ENCODE measurements at regions not wholly inside any gene's neighbourhood (a gene's known extent, or its start where the extent isn't known, plus 50 kb on each side); places are given as distances from the start of the nearest gene placed in this dataset.

DNA sequence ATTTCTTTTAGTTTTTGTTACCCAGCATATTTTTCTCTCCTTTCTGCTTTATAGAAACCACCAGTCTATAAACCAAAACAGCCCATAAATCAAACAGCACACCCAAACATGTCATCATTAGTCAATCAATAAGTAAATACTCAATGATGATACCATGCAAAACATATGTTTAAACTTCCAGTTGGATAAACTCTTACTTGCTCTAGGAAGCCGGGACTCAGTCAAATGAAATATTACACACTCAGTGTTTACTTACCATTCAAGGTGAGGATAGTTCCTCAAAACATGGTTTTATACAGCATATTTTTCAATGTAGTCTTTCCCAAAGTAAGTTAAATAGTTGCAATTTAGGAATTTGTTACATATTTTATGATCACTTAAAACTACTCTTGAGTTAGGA lies 343.6 kb upstream of the NXPH2 start:
- Histone ChIP-seq H3K27ac (ENCODE audit: extremely low read depth, low read depth, low read length) (no peak overlapping the region), H3K4me3 (ENCODE audit: low read depth, low read length) (no peak overlapping the region), H3K9me3 (ENCODE audit: control insufficient read depth, insufficient read depth, low read depth, low read length) (no peaks in the 10 kb centered on the region; the same call in 1 of the 2 replicates), H3K36me3 (ENCODE audit: control insufficient read depth in 2 of 2, insufficient read depth in 1 of 2, low read length in 2 of 2) (no peaks in the 10 kb centered on the region), H3K4me1 (ENCODE audit: control insufficient read depth, insufficient read depth, low read length) (no peaks in the 10 kb centered on the region)
- TF ChIP-seq ZNF843 (tag by site-specific recombination; IDR thresholded peaks at IDR 0.05) (no peak), ZNF133 (tag by site-specific recombination; IDR thresholded peaks at IDR 0.05) (no peak)
- ChIA-PET POLR2A (no interaction called here), CTCF (no interaction called here)

DNA sequence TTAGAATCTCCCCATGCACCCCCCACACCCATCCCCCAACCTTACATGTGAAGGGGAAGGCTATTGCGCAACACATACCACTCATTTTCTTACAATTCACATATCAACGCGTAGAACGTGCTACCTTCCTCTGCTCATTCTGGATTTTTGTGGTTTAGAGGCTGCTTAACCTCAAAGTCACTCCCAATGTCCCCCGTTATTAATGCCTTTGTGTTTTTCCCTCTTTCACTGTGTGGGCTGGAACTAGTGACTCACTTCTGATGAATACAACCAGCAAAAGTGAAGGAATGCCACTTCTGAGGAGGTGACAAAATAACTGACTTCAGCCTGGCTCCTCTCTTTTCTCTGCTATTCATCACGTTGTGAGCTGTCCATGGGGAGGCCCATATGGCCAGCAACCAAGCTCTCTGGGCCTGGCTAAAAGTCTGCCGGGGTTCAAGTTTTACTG lies 342.5 kb upstream of the NXPH2 start:
- H3K9me3 ChIP-seq (ENCODE audit: control insufficient read depth, insufficient read depth, low read depth, low read length), result no peaks in the 10 kb centered on the region
- no peaks in the 10 kb centered on the region for H3K36me3 ChIP-seq (ENCODE audit: control insufficient read depth in 2 of 2, insufficient read depth in 1 of 2, low read length in 2 of 2)
- H3K4me3 ChIP-seq (ENCODE audit: low read depth, low read length), result no peak overlapping the region
- no peaks in the 10 kb centered on the region for H3K4me1 ChIP-seq (ENCODE audit: control insufficient read depth, insufficient read depth, low read length)
- TF ChIP-seq ZNF24 (tag by site-specific recombination; IDR thresholded peaks at IDR 0.05), result no peak
- no peak for TF ChIP-seq ZNF280C (tag by site-specific recombination; IDR thresholded peaks at IDR 0.05)
- TF ChIP-seq ZNF623 (tag by site-specific recombination; IDR thresholded peaks at IDR 0.05), result no peak
- no peak for TF ChIP-seq KLF8 (tag by site-specific recombination; IDR thresholded peaks at IDR 0.05)
- TF ChIP-seq KLF17 (tag by site-specific recombination; IDR thresholded peaks at IDR 0.05), result no peak
- no peak for TF ChIP-seq ZNF560 (tag by site-specific recombination; IDR thresholded peaks at IDR 0.05; ENCODE audit: borderline replicate concordance)
- TF ChIP-seq ZEB2 (tag by site-specific recombination; IDR thresholded peaks at IDR 0.05), result no peak
- no peak for TF ChIP-seq GLI2 (tag by site-specific recombination; IDR thresholded peaks at IDR 0.05; ENCODE audit: borderline replicate concordance, low read depth)
- no peak overlapping the region for H3K27ac ChIP-seq (ENCODE audit: extremely low read depth, low read depth, low read length)
- CTCF ChIA-PET, result no interaction called here
- POLR2A ChIA-PET, result no interaction called here

GRCh38 chr2:139099721-139100120 lies 319.5 kb upstream of the NXPH2 start:
- no peaks in the 10 kb centered on the region for H3K9me3 ChIP-seq (ENCODE audit: control insufficient read depth, insufficient read depth, low read depth, low read length)
- no peak overlapping the region for H3K4me3 ChIP-seq (ENCODE audit: low read depth, low read length)
- no peaks in the 10 kb centered on the region for H3K4me1 ChIP-seq (ENCODE audit: control insufficient read depth, insufficient read depth, low read length)
- H3K27ac ChIP-seq (ENCODE audit: extremely low read depth, low read depth, low read length), result no peak overlapping the region
- ChIA-PET CTCF (interaction anchor here (0.7 to 0.8 kb wide), 2 partner anchors 10 to 980 kb away, joined by 3 to 4 read pairs; no protein-coding TSS in a partner anchor), POLR2A (no interaction called here)
- no peaks in the 10 kb centered on the region for H3K36me3 ChIP-seq (ENCODE audit: control insufficient read depth in 2 of 2, insufficient read depth in 1 of 2, low read length in 2 of 2)
- TF ChIP-seq ZSCAN18 (tag by site-specific recombination; IDR thresholded peaks at IDR 0.05), result no peak
- no peak for TF ChIP-seq ZSCAN16 (tag by site-specific recombination; IDR thresholded peaks at IDR 0.05)
- no peak for TF ChIP-seq BCL11A (tag by site-specific recombination; IDR thresholded peaks at IDR 0.05; ENCODE audit: low read depth)
- no peak for TF ChIP-seq ZNF791 (tag by site-specific recombination; IDR thresholded peaks at IDR 0.05)
- no peak for TF ChIP-seq ZBTB17 (tag by site-specific recombination; IDR thresholded peaks at IDR 0.05)
- TF ChIP-seq ZFP41 (tag by site-specific recombination; IDR thresholded peaks at IDR 0.05; ENCODE audit: borderline replicate concordance), result no peak
- no peak for TF ChIP-seq ZNF513 (tag by site-specific recombination; IDR thresholded peaks at IDR 0.05)
- no peak for TF ChIP-seq ZBTB1 (tag by site-specific recombination; IDR thresholded peaks at IDR 0.05)
- TF ChIP-seq HOXA7 (CRISPR knock-in tag; IDR thresholded peaks at IDR 0.05; ENCODE audit: borderline replicate concordance), result no peak
- TF ChIP-seq, protein P1, sequence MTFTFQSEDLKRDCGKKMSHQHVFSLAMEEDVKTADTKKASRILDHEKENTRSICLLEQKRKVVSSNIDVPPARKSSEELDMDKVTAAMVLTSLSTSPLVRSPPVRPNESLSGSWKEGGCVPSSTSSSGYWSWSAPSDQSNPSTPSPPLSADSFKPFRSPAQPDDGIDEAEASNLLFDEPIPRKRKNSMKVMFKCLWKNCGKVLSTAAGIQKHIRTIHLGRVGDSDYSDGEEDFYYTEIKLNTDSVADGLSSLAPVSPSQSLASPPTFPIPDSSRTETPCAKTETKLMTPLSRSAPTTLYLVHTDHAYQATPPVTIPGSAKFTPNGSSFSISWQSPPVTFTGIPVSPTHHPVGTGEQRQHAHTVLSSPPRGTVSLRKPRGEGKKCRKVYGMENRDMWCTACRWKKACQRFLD (tag by site-specific recombination; IDR thresholded peaks at IDR 0.05), result no peak
- no peak for TF ChIP-seq PRDM4 (tag by site-specific recombination; IDR thresholded peaks at IDR 0.05)
- TF ChIP-seq EGR2 (tag by site-specific recombination; IDR thresholded peaks at IDR 0.05; ENCODE audit: low read depth), result no peak
- no peak for TF ChIP-seq HOXC10 (CRISPR knock-in tag; IDR thresholded peaks at IDR 0.05)
